Peyer's patch (tissue), 4 donors: ENCODE measurements at regions not wholly inside any gene's neighbourhood (a gene's known extent, or its start where the extent isn't known, plus 50 kb on each side); places are given as distances from the start of the nearest gene placed in this dataset.

Experiments
- CTCF ChIP-seq, 6 experiments: fragments of 450-650 bp in 4 of 6; fragments of 200-600 bp in 2 of 6; sonication (generic) in 1 of 6; IDR thresholded peaks; one replicate each; pipeline ENCODE4 v1.5.1; 2017 to 2019; ENCODE audit warnings: antibody characterized with exemption in 6 of 6, mild to moderate bottlenecking in 3 of 6, moderate library complexity in 1 of 6
- POLR2A ChIP-seq, 2 donors: fragments of 450-650 bp; IDR thresholded peaks; one replicate each; pipeline ENCODE4 v1.5.1; 2017; ENCODE audit warnings: antibody characterized with exemption in 2 of 2, mild to moderate bottlenecking in 2 of 2, moderate library complexity in 2 of 2

- no peak for TF ChIP-seq CTCF (IDR thresholded peaks at IDR 0.05)
- no peak for TF ChIP-seq POLR2A (IDR thresholded peaks at IDR 0.05)
Observed at GRCh38 chr12:28811457-28811856, 337.6 kb upstream of the FAR2 start.
